Right atrium auricular region (tissue), 2 donors: ENCODE measurements at regions not wholly inside any gene's neighbourhood (a gene's known extent, or its start where the extent isn't known, plus 50 kb on each side); places are given as distances from the start of the nearest gene placed in this dataset.
A peak's percentile ranks its signal among the peaks of the same experiment; 100 is the strongest.

Experiments used
- DNase-seq: peaks from one replicate; pipeline ENCODE4 v3.0.0-alpha.2; 2019; ENCODE audit warnings: low spot score
- H3K27ac ChIP-seq, 2 donors: fragments of 200-600 bp; sonication (generic); 1 replicate in 1 of 2; 2 replicates in 1 of 2; pipeline ENCODE4 v1.5.1; 2016 to 2019
- H3K27me3 ChIP-seq, 2 donors: fragments of 200-600 bp; sonication (generic); one replicate each; pipeline versions ENCODE4 v1.5.1 to v1.6.0; 2017 to 2019
- H3K36me3 ChIP-seq: fragments of 200-600 bp; sonication (generic); one replicate; pipeline ENCODE4 v1.5.1; 2016
- H3K4me1 ChIP-seq, 2 donors: fragments of 200-600 bp; sonication (generic); one replicate each; pipeline versions ENCODE4 v1.5.1 to v1.6.0; 2017 to 2019
- H3K4me3 ChIP-seq, 2 donors: fragments of 200-600 bp; sonication (generic); 1 replicate in 1 of 2; 2 replicates in 1 of 2; pipeline ENCODE4 v1.5.1; 2017 to 2019; ENCODE audit warnings: mild to moderate bottlenecking in 1 of 2, moderate library complexity in 1 of 2
- H3K9me3 ChIP-seq, 2 donors: fragments of 200-600 bp; sonication (generic); one replicate each; pipeline ENCODE4 v1.5.1; 2019
- CTCF ChIP-seq, 2 donors: fragments of 200-600 bp; sonication (generic); IDR thresholded peaks; one replicate each; pipeline ENCODE4 v1.5.1; 2019; ENCODE audit warnings: antibody characterized with exemption in 2 of 2

- Histone ChIP-seq H3K27ac (peak overlapping the region; percentile 43 to 44), H3K27me3 (no peaks in the 10 kb centered on the region), H3K9me3 (peaks cover 0 to under 1% of the 10 kb centered on the region in 2 donors), H3K4me1 (peaks cover 0 to 40% of the 10 kb centered on the region in 2 donors), H3K4me3 (no peak overlapping the region), H3K36me3 (no peaks in the 10 kb centered on the region)
- TF ChIP-seq CTCF (IDR thresholded peaks at IDR 0.05), result no peak
- no peak for DNase-seq
Observed at GRCh38 chr18:22283397-22283796, 114.0 kb downstream of the GATA6 start.

GRCh38 chr18:22283116-22283395 is 113.7 kb downstream of the GATA6 start:
- Histone ChIP-seq H3K9me3 (no peaks in the 10 kb centered on the region), H3K36me3 (no peaks in the 10 kb centered on the region), H3K4me1 (peaks cover 0 to 40% of the 10 kb centered on the region in 2 donors), H3K27ac (peak overlapping the region; percentile 43 to 44), H3K4me3 (no peak overlapping the region), H3K27me3 (no peaks in the 10 kb centered on the region)
- no peak for TF ChIP-seq CTCF (IDR thresholded peaks at IDR 0.05)
- no peak for DNase-seq

GRCh38 chr18:22282311-22283115 is 113.1 kb downstream of the GATA6 start:
- no peaks in the 10 kb centered on the region for H3K36me3 ChIP-seq
- H3K4me3 ChIP-seq, result no peak overlapping the region
- H3K9me3 ChIP-seq, result no peaks in the 10 kb centered on the region
- peak overlapping the region; percentile 43 to 44 for H3K27ac ChIP-seq
- no peak for TF ChIP-seq CTCF (IDR thresholded peaks at IDR 0.05)
- no peaks in the 10 kb centered on the region for H3K27me3 ChIP-seq
- DNase-seq, result no peak
- peaks cover 0 to 40% of the 10 kb centered on the region in 2 donors for H3K4me1 ChIP-seq

- Histone ChIP-seq H3K4me3 (no peak overlapping the region), H3K27me3 (no peaks in the 10 kb centered on the region), H3K4me1 (peaks cover 0 to 38% of the 10 kb centered on the region in 2 donors), H3K36me3 (no peaks in the 10 kb centered on the region), H3K27ac (peak overlapping the region; percentile 82 to 89), H3K9me3 (no peaks in the 10 kb centered on the region)
- no peak for TF ChIP-seq CTCF (IDR thresholded peaks at IDR 0.05)
- no peak for DNase-seq
Observed at GRCh38 chr18:22280453-22280750, 111.0 kb downstream of the GATA6 start.

- H3K27me3 ChIP-seq, result no peaks in the 10 kb centered on the region
- TF ChIP-seq CTCF (IDR thresholded peaks at IDR 0.05), result no peak
- H3K4me1 ChIP-seq, result peaks cover 0 to 36% of the 10 kb centered on the region in 2 donors
- no peaks in the 10 kb centered on the region for H3K36me3 ChIP-seq
- no peak overlapping the region for H3K4me3 ChIP-seq
- peak overlapping the region; percentile 82 to 89 for H3K27ac ChIP-seq
- DNase-seq, result no peak
- H3K9me3 ChIP-seq, result no peaks in the 10 kb centered on the region
Observed at GRCh38 chr18:22279741-22280452, 110.5 kb downstream of the GATA6 start.
